ENCODE measurements at regions not wholly inside any gene's neighbourhood (a gene's known extent, or its start where the extent isn't known, plus 50 kb on each side); places are given as distances from the start of the nearest gene placed in this dataset.
A peak's percentile ranks its signal among the peaks of the same experiment; 100 is the strongest.

DNA sequence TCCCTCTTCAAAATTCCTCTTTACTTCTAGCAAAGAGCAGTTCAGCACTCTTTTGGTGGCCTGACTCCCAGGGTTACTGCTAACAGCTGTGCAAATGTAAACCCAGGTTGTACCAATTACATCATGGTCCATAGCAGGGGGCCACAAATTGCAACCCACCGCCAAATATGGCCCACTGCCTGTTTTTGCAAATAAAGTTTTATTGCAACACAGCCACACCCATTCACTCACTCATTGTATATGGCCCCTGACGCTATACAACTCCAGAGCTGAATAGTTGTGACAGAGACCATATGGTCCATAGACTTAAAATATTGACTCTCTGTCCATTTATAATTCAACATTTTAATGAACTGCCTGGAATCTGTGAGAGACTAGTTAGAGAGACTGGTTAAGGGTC lies 233.4 kb downstream of the NFATC2 start:
- 88% methylated on average over 2 of the region's 2 CpGs for WGBS
- no peak for DNase-seq (ENCODE audit: extremely low spot score)
- TF ChIP-seq, protein P1, sequence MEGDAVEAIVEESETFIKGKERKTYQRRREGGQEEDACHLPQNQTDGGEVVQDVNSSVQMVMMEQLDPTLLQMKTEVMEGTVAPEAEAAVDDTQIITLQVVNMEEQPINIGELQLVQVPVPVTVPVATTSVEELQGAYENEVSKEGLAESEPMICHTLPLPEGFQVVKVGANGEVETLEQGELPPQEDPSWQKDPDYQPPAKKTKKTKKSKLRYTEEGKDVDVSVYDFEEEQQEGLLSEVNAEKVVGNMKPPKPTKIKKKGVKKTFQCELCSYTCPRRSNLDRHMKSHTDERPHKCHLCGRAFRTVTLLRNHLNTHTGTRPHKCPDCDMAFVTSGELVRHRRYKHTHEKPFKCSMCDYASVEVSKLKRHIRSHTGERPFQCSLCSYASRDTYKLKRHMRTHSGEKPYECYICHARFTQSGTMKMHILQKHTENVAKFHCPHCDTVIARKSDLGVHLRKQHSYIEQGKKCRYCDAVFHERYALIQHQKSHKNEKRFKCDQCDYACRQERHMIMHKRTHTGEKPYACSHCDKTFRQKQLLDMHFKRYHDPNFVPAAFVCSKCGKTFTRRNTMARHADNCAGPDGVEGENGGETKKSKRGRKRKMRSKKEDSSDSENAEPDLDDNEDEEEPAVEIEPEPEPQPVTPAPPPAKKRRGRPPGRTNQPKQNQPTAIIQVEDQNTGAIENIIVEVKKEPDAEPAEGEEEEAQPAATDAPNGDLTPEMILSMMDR (IDR thresholded peaks at IDR 0.05), result no peak
- TF ChIP-seq POLR2AphosphoS5 (IDR thresholded peaks at IDR 0.05) (no peak), EP300 (IDR thresholded peaks at IDR 0.05) (no peak), POLR2A (IDR thresholded peaks at IDR 0.05; ENCODE audit: low read depth) (no peak)
- no peak overlapping the region for H3K27ac ChIP-seq (replicated peaks in 1 of 4)
- no peak overlapping the region for H3K4me3 ChIP-seq
- peaks cover 0 to 7% (median 5%) of the 10 kb centered on the region in 4 donors for H3K4me1 ChIP-seq
- no peaks in the 10 kb centered on the region for H3K36me3 ChIP-seq
- H3K9me3 ChIP-seq, result no peaks in the 10 kb centered on the region
- intact Hi-C loops (cut with DNase I), result no loop called here
- H3K27me3 ChIP-seq, result peaks cover 0 to 8% (median 0%) of the 10 kb centered on the region in 4 donors

DNA sequence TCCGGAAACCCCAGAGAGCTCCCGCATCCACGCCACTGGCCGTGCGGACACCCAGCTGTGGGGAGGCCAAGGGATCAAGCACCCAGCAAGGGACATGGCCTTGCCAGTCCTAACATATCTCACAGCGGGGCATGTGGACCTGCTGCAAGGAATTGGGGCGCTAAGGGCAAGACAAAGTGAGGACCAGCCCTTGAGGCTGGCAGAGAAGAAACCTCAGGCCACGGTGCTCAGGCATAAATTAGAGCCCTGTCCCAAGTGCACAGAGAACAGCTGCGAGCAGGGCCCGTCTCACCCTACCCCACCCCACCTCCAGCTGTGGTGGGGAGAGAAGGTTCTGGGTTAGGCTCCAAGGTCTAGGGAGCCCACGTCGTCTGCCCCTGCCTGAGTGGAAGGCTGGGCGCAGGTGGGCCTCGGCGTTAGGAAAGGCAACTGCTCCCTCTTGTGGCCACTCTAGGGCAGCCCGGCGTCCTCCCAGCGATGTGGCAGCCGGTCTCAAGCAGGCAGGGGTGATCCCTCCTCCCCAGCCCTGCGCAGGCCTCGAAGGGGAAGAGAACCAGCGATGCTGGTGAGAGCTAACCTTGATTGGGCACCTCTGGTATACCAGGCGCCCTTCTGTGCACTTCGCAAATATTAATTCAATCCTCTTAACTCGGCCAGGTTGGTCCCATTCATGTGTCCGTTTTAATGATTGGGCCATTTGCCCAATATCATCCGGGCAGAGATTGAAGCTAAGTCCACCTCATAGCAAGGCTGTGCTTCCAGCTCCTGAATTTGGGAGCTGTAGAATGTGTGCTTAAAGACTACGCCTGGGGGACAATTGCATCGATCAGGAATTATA lies 235.8 kb downstream of the NFATC2 start:
- no peak for DNase-seq (ENCODE audit: extremely low spot score)
- H3K4me1 ChIP-seq, result peaks cover 0 to 7% (median 5%) of the 10 kb centered on the region in 4 donors
- H3K4me3 ChIP-seq, result no peak overlapping the region
- no peak overlapping the region for H3K27ac ChIP-seq (replicated peaks in 1 of 4)
- WGBS, result 65% methylated on average over 15 of the region's 29 CpGs
- intact Hi-C loops (cut with DNase I), result loop anchor here (2.0 kb wide), 1 partner anchor 324 kb away; no protein-coding TSS in a partner anchor
- no peaks in the 10 kb centered on the region for H3K9me3 ChIP-seq
- TF ChIP-seq, protein P1 (IDR thresholded peaks at IDR 0.05), result peak in 2 of 3 experiments; percentile 79 to 82
- TF ChIP-seq POLR2AphosphoS5 (IDR thresholded peaks at IDR 0.05) (peak in 1 of 2 donors; percentile 14), EP300 (IDR thresholded peaks at IDR 0.05) (no peak), POLR2A (IDR thresholded peaks at IDR 0.05; ENCODE audit: low read depth) (no peak)
- no peaks in the 10 kb centered on the region for H3K36me3 ChIP-seq
- H3K27me3 ChIP-seq, result peaks cover 0 to 4% (median 0%) of the 10 kb centered on the region in 4 donors

DNA sequence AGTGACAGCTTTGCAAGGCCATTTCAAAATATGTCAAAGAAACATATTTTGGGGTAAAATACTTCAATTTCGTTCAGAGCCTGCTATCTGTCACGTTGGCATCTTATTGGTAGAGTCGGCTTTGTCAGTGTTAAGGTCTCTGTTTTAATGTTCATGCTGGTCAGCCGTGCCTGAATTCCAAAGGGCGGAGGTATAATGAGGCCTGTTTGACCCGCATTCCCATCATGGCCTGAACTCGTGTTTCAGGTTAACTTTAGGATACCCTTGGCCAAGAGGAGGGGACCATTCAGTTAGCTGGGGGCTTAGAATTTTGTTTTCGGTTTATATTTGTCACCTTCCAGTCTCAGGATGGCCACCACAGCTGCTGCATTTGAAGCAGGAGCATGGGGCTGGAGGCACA lies 236.4 kb downstream of the NFATC2 start:
- TF ChIP-seq EP300 (IDR thresholded peaks at IDR 0.05), result no peak
- no peak for TF ChIP-seq POLR2A (IDR thresholded peaks at IDR 0.05; ENCODE audit: low read depth)
- TF ChIP-seq POLR2AphosphoS5 (IDR thresholded peaks at IDR 0.05), result no peak
- TF ChIP-seq, protein P1 (IDR thresholded peaks at IDR 0.05), result no peak
- no peak overlapping the region for H3K4me3 ChIP-seq
- H3K27me3 ChIP-seq, result peaks cover 0 to 4% (median 0%) of the 10 kb centered on the region in 4 donors
- intact Hi-C loops (cut with DNase I), result loop anchor here (2.0 kb wide), 1 partner anchor 323 kb away; no protein-coding TSS in a partner anchor
- H3K27ac ChIP-seq (replicated peaks in 1 of 4), result no peak overlapping the region
- 86% methylated on average over 8 of the region's 8 CpGs for WGBS
- H3K36me3 ChIP-seq, result no peaks in the 10 kb centered on the region
- peaks cover 0 to 7% (median 5%) of the 10 kb centered on the region in 4 donors for H3K4me1 ChIP-seq
- no peaks in the 10 kb centered on the region for H3K9me3 ChIP-seq
- no peak for DNase-seq (ENCODE audit: extremely low spot score)

DNA sequence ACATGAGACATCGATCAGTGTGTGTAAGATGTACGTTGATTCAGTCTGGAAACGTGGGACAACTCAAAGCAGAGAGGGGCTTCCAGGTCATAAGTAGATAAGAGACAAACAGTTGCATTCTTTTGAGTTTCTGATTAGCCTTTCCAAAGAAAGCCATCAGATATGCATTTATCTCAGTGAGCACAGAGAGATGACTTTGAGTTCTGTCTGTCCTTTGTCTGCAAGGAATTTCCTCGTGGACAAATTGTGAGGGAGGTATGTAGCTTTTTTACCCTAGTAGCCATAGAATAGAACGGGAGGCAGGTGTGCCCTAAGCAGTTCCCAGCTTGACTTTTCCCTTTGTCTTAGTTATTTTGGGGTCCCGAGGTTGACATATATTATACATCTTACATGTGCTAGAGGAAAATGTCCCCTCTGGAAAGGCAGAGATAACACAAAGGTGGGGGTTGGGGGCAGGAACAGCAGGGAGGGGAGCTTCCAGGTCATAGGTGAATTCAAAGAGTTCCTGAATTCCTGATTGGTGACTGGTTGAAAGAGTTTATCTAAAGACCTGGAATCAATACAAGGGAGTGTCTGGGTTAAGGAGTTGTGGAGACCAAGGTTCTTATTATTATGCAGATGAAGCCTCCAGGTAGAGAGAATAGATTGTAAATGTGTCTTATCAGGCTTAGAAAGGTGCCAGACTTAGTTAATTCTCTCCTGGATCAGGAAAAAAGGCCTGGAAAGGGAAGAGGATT lies 237.0 kb downstream of the NFATC2 start:
- peaks cover 0 to 4% (median 0%) of the 10 kb centered on the region in 4 donors for H3K27me3 ChIP-seq
- H3K4me1 ChIP-seq, result peaks cover 0 to 7% (median 5%) of the 10 kb centered on the region in 4 donors
- H3K9me3 ChIP-seq, result peaks cover 0 to 4% (median under 1%) of the 10 kb centered on the region in 4 donors
- no peak overlapping the region for H3K27ac ChIP-seq (replicated peaks in 1 of 4)
- H3K4me3 ChIP-seq, result no peak overlapping the region
- 65% methylated on average over 6 of the region's 6 CpGs for WGBS
- no peaks in the 10 kb centered on the region for H3K36me3 ChIP-seq
- no peak for DNase-seq (ENCODE audit: extremely low spot score)
- no peak for TF ChIP-seq EP300 (IDR thresholded peaks at IDR 0.05)
- intact Hi-C loops (cut with DNase I), result loop anchor here (2.0 kb wide), 1 partner anchor 323 kb away; no protein-coding TSS in a partner anchor

Measured in esophagus muscularis mucosa (tissue), 4 donors.